Heart right ventricle (tissue), 16 donors: ENCODE measurements at regions not wholly inside any gene's neighbourhood (a gene's known extent, or its start where the extent isn't known, plus 50 kb on each side); places are given as distances from the start of the nearest gene placed in this dataset.
"Not testable (repeated sequence)": the region's sequence is repeated elsewhere in the genome, so short reads cannot be mapped to it uniquely, and the experiment has no call there.

Experiments used
- ATAC-seq, 8 donors: fragments of 200-7000 bp; cut with Tn5 transposase; one replicate each; pipeline ENCODE4 v1.9.1; 2020; ENCODE audit warnings: mild to moderate bottlenecking in 8 of 8, moderate library complexity in 8 of 8, moderate number of reproducible peaks in 1 of 8
- DNase-seq, 2 donors: peaks; one replicate each; pipeline ENCODE4 v3.0.0-alpha.2; 2020
- H3K27ac ChIP-seq, 10 donors: fragments of 200-600 bp; sonication (generic) in 2 of 10; one replicate each; pipeline versions ENCODE4 v1.5.0 to v1.8.0; 2020 to 2022; ENCODE audit warnings: mild to moderate bottlenecking in 3 of 10
- H3K27me3 ChIP-seq, 7 donors: fragments of 200-600 bp; one replicate each; pipeline ENCODE4 v1.8.0; 2021 to 2022; ENCODE audit warnings: mild to moderate bottlenecking in 2 of 7
- H3K36me3 ChIP-seq, 9 donors: fragments of 200-600 bp; sonication (generic) in 1 of 9; one replicate each; pipeline versions ENCODE4 v1.5.0 to v1.8.0; 2020 to 2022; ENCODE audit warnings: mild to moderate bottlenecking in 2 of 9
- H3K4me1 ChIP-seq, 9 donors: fragments of 200-600 bp; sonication (generic) in 1 of 9; one replicate each; pipeline versions ENCODE4 v1.5.0 to v1.8.0; 2020 to 2022; ENCODE audit warnings: mild to moderate bottlenecking in 4 of 9
- H3K4me3 ChIP-seq, 10 donors: fragments of 200-600 bp; sonication (generic) in 2 of 10; one replicate each; pipeline versions ENCODE4 v1.5.0 to v1.8.0; 2020 to 2022; ENCODE audit warnings: mild to moderate bottlenecking in 7 of 10, moderate library complexity in 2 of 10
- H3K9me3 ChIP-seq, 11 donors: fragments of 200-600 bp in 10 of 11; sonication (generic) in 2 of 11; one replicate each; pipeline versions ENCODE4 v1.5.0 to v1.8.0; 2013 to 2022; ENCODE audit warnings: mild to moderate bottlenecking in 2 of 11, control low read depth in 1 of 11, moderate library complexity in 1 of 11
- CTCF ChIP-seq, 9 donors: fragments of 200-600 bp; sonication (generic) in 2 of 9; IDR thresholded peaks; one replicate each; pipeline versions ENCODE4 v1.5.0 to v1.8.0; 2021 to 2022; ENCODE audit warnings: antibody characterized with exemption in 9 of 9, mild to moderate bottlenecking in 5 of 9, moderate library complexity in 1 of 9
- WGBS, 2 donors: extraction: QIAGEN DNeasy Blood & Tissue Kit; methylation state at CpG; one replicate each; pipeline ENCODE4 v1.1.7; 2013; ENCODE audit warnings: inconsistent platforms in 1 of 2; 5-methylcytosine and 5-hydroxymethylcytosine counted together
- intact Hi-C, 10 donors: fragments of 100-400 bp; cut with DNase I; formaldehyde crosslinking; loops; one replicate each; pipeline versions ENCODE4 v1.11.1 to v1.14.2; 2022
- donor health status: Arrhythmogenic right ventricular cardiomyopathy.
- donor health status: ischemic (EF 13 %, LVEDD 7.1; RV severe dilation, severe dysfunction).
- donor health status: healthy with polysubstance abuse.
- donor health status: DM: no; HTN: yes; CAD: no.
- donor health status: DM: no; HTN: no; CAD: no.
- donor health status: ischemic (EF 25% LVEDD 6.9; RV normal size, moderate dysfunction).
- donor health status: ischemic (EF 25% LVEDD 5.7; RV mildly dilated, moderate dysfunction).
- donor health status: healthy.
- donor health status: DM: yes; HTN: yes; CAD: no.
- donor health status: Ischemic cardiomyopathy.
- donor health status: ischemic (EF 35%, LVEDD 5.7; RV mildly dilated, moderate dysfunction).
- donor health status: nonischemic (EF 11% LVEDD 7.7; RV severe dilation, severe dysfunction).
- donor health status: DM: yes; HTN: yes; CAD: no.
- donor health status: PGD.
- donor health status: ischemic (EF 29% LVEDD 5.4; RV normal size, mild dysfunction).
- donor health status: nonischemic (EF 23%, LVEDD 6.1; RV moderate dilation, normal function).

GRCh38 chr2:87075054-87075790, 53.6 kb upstream of the PLGLB1 start:
- TF ChIP-seq CTCF (IDR thresholded peaks at IDR 0.05) = peak in 1 of 9 donors; percentile 13
- ATAC-seq, intact Hi-C loops, H3K36me3 ChIP-seq, H3K9me3 ChIP-seq, H3K27me3 ChIP-seq: not testable (repeated sequence)
- WGBS, 2 donors = 0 to 1% methylated on average over 18 to 41 of the region's 47 CpGs
- DNase-seq = peak in 1 of 2 donors; percentile 24
- Histone ChIP-seq H3K4me1 (peaks cover 0 to 12% (median 4%) of the 10 kb centered on the region in 9 donors), H3K27ac (peak overlapping the region; percentile 88 to 99 (median 96)), H3K4me3 (peak overlapping the region; percentile 60 to 84 (median 70))

DNA sequence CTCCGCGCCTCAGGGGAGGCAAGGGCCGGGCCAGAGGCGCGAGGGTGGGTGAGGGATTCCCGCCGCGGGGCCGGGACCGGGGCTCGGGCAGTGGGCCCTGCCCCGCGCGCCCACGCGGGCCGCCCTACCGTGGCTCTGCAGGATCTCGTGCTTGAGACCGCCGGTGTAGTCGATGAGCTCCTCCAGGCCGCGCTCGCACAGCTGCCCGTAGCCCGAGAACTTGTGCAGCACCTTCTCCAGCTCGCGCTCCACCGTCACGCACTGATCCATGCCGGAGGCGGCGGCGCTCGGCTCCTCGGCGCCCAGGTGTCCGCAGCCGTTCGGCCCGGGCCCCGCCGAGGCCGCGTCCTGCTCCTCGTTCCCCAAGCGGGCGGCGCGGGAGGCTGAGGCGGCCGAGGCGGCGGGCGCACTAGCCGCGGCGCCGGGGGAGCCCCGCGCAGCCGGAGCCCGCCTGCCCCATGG, 54.2 kb upstream of the PLGLB1 start:
- H3K4me1 ChIP-seq, H3K27me3 ChIP-seq, H3K9me3 ChIP-seq, intact Hi-C loops, H3K36me3 ChIP-seq: not testable (repeated sequence)
- 0 to 2% methylated on average over 9 to 39 of the region's 64 CpGs for WGBS, 2 donors
- H3K27ac ChIP-seq = peak overlapping the region; percentile 88 to 99 (median 96)
- peak in 4 of 8 donors; percentile 1 to 12 (median 3) for ATAC-seq
- DNase-seq = peak; percentile 31 to 45
- H3K4me3 ChIP-seq = peak overlapping the region; percentile 60 to 84 (median 70)

DNA sequence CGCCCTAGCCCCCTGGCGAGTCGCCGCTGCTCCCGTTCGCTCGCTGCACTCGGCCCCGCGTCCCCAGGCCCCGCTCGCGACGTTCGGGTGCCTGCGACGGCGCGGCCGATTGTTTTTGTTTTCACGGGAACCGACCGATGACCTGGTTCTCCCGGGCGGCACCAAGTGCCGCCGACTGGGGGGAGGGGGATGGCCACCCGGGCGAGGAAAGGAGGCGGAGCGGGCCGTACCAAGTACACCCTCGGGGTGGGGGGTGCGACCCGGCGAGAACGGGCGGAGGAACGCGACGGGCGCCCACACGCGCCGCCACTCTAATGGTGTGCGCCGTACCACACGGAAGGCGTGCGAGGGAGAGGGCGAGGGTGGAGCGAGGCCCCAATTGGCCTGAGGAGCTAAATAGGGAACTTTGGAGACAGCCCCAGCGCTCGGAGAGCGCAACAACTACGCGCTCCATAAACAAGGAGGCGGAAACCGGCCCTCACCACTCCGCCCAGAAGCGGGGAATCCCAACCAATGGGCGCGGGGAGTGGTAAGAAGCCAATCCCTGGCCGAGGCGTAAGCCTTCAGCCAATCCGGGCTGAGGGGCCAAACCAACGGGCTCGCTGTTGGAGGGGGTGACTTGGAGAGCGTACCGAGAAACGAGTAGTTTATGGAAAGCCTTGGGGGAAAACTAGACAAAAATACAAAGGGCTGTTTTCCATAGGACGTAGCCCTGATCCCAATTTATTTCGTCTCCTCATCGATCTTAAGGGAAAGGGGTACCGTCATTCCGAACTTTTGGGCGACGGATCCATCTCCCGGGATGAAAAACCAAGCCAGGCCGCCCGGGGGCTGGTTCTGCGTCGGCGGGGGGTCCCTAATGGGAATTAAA, 54.8 kb upstream of the PLGLB1 start:
- DNase-seq (peak; percentile 93 to 95), ATAC-seq (peak; percentile 97 to 99 (median 98))
- H3K9me3 ChIP-seq, H3K27me3 ChIP-seq, intact Hi-C loops, H3K4me1 ChIP-seq, H3K36me3 ChIP-seq: not testable (repeated sequence)
- H3K27ac ChIP-seq = peak overlapping the region; percentile 88 to 99 (median 96)
- peak overlapping the region; percentile 60 to 84 (median 70) for H3K4me3 ChIP-seq
- 0% methylated on average over 46 to 71 of the region's 84 CpGs for WGBS, 2 donors

GRCh38 chr2:87077124-87077446, 55.4 kb upstream of the PLGLB1 start:
- DNase-seq, H3K4me1 ChIP-seq, H3K9me3 ChIP-seq, H3K36me3 ChIP-seq, H3K27me3 ChIP-seq, intact Hi-C loops: not testable (repeated sequence)
- ATAC-seq = peak; percentile 24 to 64 (median 50)
- Histone ChIP-seq H3K4me3 (peak overlapping the region; percentile 35 to 84 (median 70)), H3K27ac (peak overlapping the region; percentile 88 to 99 (median 96))
- WGBS, 2 donors = 0% methylated on average over 1 of the region's 26 CpGs

GRCh38 chr2:87081727-87082126, 60.1 kb upstream of the PLGLB1 start:
- intact Hi-C loops, H3K4me1 ChIP-seq, H3K27me3 ChIP-seq, DNase-seq, H3K4me3 ChIP-seq, H3K36me3 ChIP-seq, H3K9me3 ChIP-seq: not testable (repeated sequence)
- H3K27ac ChIP-seq = peak overlapping the region in 8 of 10 donors; percentile 48 to 77 (median 70)
- ATAC-seq = peak in 6 of 8 donors; percentile 18 to 63 (median 52)
- WGBS, 2 donors = no CpG with 5 or more reads among the region's 2 CpGs

GRCh38 chr2:87088079-87088478, 66.4 kb upstream of the PLGLB1 start:
- intact Hi-C loops, H3K27me3 ChIP-seq, ATAC-seq, H3K36me3 ChIP-seq, DNase-seq, H3K9me3 ChIP-seq, H3K4me3 ChIP-seq, H3K27ac ChIP-seq, H3K4me1 ChIP-seq: not testable (repeated sequence)
- WGBS, 2 donors = 90 to 92% methylated on average over 6 of the region's 6 CpGs

GRCh38 chr2:87089401-87089800, 67.8 kb upstream of the PLGLB1 start:
- intact Hi-C loops, H3K36me3 ChIP-seq, H3K27me3 ChIP-seq, ATAC-seq, H3K4me3 ChIP-seq, DNase-seq, H3K27ac ChIP-seq, H3K4me1 ChIP-seq, H3K9me3 ChIP-seq: not testable (repeated sequence)
- WGBS, 2 donors = 77 to 100% methylated on average over 1 of the region's 5 CpGs

DNA sequence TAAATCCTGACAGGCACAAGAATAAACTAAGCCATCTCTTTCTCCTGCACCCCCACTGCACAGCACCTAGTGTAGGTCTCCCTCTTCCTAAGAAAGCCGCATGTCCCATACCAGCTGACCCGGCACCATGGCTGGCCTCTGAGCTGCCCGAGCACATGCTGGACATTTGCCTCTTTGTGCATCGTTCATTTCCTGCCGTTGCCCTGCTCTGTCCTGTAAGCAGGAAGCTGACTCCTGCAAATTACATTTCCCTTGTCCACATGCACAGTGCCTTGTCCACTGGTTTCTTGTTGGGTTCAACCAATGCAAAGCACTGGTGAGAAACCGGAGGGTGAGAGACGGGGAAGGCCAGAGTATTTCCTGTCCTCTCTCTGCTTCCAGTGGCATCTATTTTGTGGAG, 71.6 kb upstream of the PLGLB1 start:
- DNase-seq, H3K4me1 ChIP-seq, intact Hi-C loops, H3K27me3 ChIP-seq, H3K4me3 ChIP-seq, H3K9me3 ChIP-seq, H3K27ac ChIP-seq, H3K36me3 ChIP-seq: not testable (repeated sequence)
- ATAC-seq = peak in 2 of 8 donors; percentile 18 to 28
- 56 to 68% methylated on average over 2 to 3 of the region's 7 CpGs for WGBS, 2 donors

DNA sequence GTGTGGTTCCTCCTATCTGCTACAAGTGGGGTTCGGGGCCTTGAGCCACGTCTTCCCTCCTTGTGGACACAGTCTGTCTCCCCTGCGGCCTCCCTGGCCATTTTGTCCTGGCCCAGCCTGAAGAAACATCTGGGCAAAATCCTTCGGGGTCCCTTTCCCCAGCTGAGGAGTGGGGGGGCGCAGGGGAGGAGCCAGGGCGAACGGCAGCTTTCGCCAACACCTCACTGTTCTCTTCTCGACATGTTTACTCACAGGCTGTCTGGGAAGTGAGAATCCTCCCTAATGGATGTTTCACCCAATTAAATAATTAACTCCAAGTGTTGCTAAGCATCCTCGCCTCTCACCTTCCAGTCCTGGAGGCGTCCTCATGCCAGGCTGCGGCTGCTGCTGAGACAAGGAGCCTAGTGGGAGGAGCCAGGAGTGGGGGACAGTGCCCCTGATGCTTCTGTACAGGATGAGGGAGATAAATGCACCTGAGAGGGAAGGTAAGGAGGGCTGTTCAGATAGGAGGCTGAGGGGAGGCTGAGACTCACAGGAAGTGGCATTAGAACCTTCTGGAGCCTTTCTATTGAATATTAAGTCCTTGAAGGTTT, 72.4 kb upstream of the PLGLB1 start:
- H3K9me3 ChIP-seq, H3K4me1 ChIP-seq, DNase-seq, intact Hi-C loops, H3K27ac ChIP-seq, H3K36me3 ChIP-seq, H3K27me3 ChIP-seq, H3K4me3 ChIP-seq: not testable (repeated sequence)
- WGBS, 2 donors = 70 to 76% methylated on average over 6 of the region's 12 CpGs
- ATAC-seq = peak in 1 of 8 donors; percentile 30

- H3K9me3 ChIP-seq, H3K36me3 ChIP-seq, DNase-seq, H3K4me1 ChIP-seq, ATAC-seq, intact Hi-C loops, H3K27me3 ChIP-seq, H3K27ac ChIP-seq, H3K4me3 ChIP-seq: not testable (repeated sequence)
Observed at GRCh38 chr2:87095804-87096203, 74.2 kb upstream of the PLGLB1 start.
